ENCODE measurements at regions not wholly inside any gene's neighbourhood (a gene's known extent, or its start where the extent isn't known, plus 50 kb on each side); places are given as distances from the start of the nearest gene placed in this dataset.

GRCh38 chr20:17100506-17100905, 126.3 kb upstream of the PCSK2 start:
- TF ChIP-seq EP300 (IDR thresholded peaks at IDR 0.05) (no peak), CTCF (IDR thresholded peaks at IDR 0.05) (no peak), POLR2A (IDR thresholded peaks at IDR 0.05) (no peak), POLR2AphosphoS5 (IDR thresholded peaks at IDR 0.05) (no peak)

All from stomach (tissue), 4 donors.